ENCODE measurements at regions not wholly inside any gene's neighbourhood (a gene's known extent, or its start where the extent isn't known, plus 50 kb on each side); places are given as distances from the start of the nearest gene placed in this dataset.

GRCh38 chr19:5238700-5239099, 101.9 kb downstream of the PTPRS start:
- Histone ChIP-seq H3K4me3 (no peak overlapping the region), H3K36me3 (peaks cover 2 to 77% (median 3%) of the 10 kb centered on the region in 3 donors), H3K4me1 (no peaks in the 10 kb centered on the region), H3K27ac (no peak overlapping the region), H3K27me3 (no peaks in the 10 kb centered on the region), H3K9me3 (no peaks in the 10 kb centered on the region)
- 89 to 92% methylated on average over 27 to 32 of the region's 33 CpGs for WGBS, 2 donors
- no peak for TF ChIP-seq POLR2A (IDR thresholded peaks at IDR 0.05)
- no peak for TF ChIP-seq CTCF (IDR thresholded peaks at IDR 0.05)
- TF ChIP-seq EP300 (IDR thresholded peaks at IDR 0.05) = no peak
- no peak for DNase-seq (ENCODE audit: low spot score in 2 of 2)

GRCh38 chr19:5237939-5238480, 102.6 kb downstream of the PTPRS start:
- no peak overlapping the region for H3K27ac ChIP-seq
- TF ChIP-seq EP300 (IDR thresholded peaks at IDR 0.05) = no peak
- no peak for TF ChIP-seq CTCF (IDR thresholded peaks at IDR 0.05)
- no peak for TF ChIP-seq POLR2A (IDR thresholded peaks at IDR 0.05)
- H3K9me3 ChIP-seq = no peaks in the 10 kb centered on the region
- no peak for DNase-seq (ENCODE audit: low spot score in 2 of 2)
- no peaks in the 10 kb centered on the region for H3K4me1 ChIP-seq
- peaks cover 2 to 73% (median 3%) of the 10 kb centered on the region in 3 donors for H3K36me3 ChIP-seq
- 95 to 96% methylated on average over 16 to 26 of the region's 26 CpGs for WGBS, 2 donors
- no peak overlapping the region for H3K4me3 ChIP-seq
- H3K27me3 ChIP-seq = no peaks in the 10 kb centered on the region

- Histone ChIP-seq H3K27me3 (no peaks in the 10 kb centered on the region), H3K9me3 (no peaks in the 10 kb centered on the region), H3K4me3 (no peak overlapping the region), H3K4me1 (no peaks in the 10 kb centered on the region), H3K27ac (no peak overlapping the region), H3K36me3 (peaks cover 2 to 72% (median 3%) of the 10 kb centered on the region in 3 donors)
- WGBS, 2 donors = 95 to 97% methylated on average over 33 to 34 of the region's 35 CpGs
- TF ChIP-seq CTCF (IDR thresholded peaks at IDR 0.05) (no peak), POLR2A (IDR thresholded peaks at IDR 0.05) (no peak), EP300 (IDR thresholded peaks at IDR 0.05) (no peak)
- DNase-seq (ENCODE audit: low spot score in 2 of 2) = no peak
Measured at GRCh38 chr19:5237190-5237780, 103.3 kb downstream of the PTPRS start.

GRCh38 chr19:5235458-5236219, 105.0 kb downstream of the PTPRS start:
- no peaks in the 10 kb centered on the region for H3K27me3 ChIP-seq
- H3K36me3 ChIP-seq = peaks cover 2 to 74% (median 3%) of the 10 kb centered on the region in 3 donors
- no peak overlapping the region for H3K27ac ChIP-seq
- H3K4me1 ChIP-seq = no peaks in the 10 kb centered on the region
- DNase-seq (ENCODE audit: low spot score in 2 of 2) = no peak
- H3K9me3 ChIP-seq = peaks cover 0 to 10% (median 0%) of the 10 kb centered on the region in 4 donors
- no peak overlapping the region for H3K4me3 ChIP-seq
- TF ChIP-seq EP300 (IDR thresholded peaks at IDR 0.05) = no peak
- no peak for TF ChIP-seq POLR2A (IDR thresholded peaks at IDR 0.05)
- no peak for TF ChIP-seq CTCF (IDR thresholded peaks at IDR 0.05)
- WGBS, 2 donors = 94 to 95% methylated on average over 12 of the region's 12 CpGs

- H3K4me3 ChIP-seq = no peak overlapping the region
- WGBS, 2 donors = 97 to 99% methylated on average over 3 of the region's 3 CpGs
- peaks cover 2 to 75% (median 3%) of the 10 kb centered on the region in 3 donors for H3K36me3 ChIP-seq
- peaks cover 0 to 4% (median 0%) of the 10 kb centered on the region in 4 donors for H3K4me1 ChIP-seq
- no peak for TF ChIP-seq POLR2A (IDR thresholded peaks at IDR 0.05)
- no peak for TF ChIP-seq CTCF (IDR thresholded peaks at IDR 0.05)
- no peak for TF ChIP-seq EP300 (IDR thresholded peaks at IDR 0.05)
- H3K27ac ChIP-seq = no peak overlapping the region
- H3K27me3 ChIP-seq = no peaks in the 10 kb centered on the region
- DNase-seq (ENCODE audit: low spot score in 2 of 2) = no peak
- peaks cover 0 to 10% (median 0%) of the 10 kb centered on the region in 4 donors for H3K9me3 ChIP-seq
Measured at GRCh38 chr19:5234412-5234811, 106.2 kb downstream of the PTPRS start.
